ENCODE measurements at regions not wholly inside any gene's neighbourhood (a gene's known extent, or its start where the extent isn't known, plus 50 kb on each side); places are given as distances from the start of the nearest gene placed in this dataset.
"Not testable (repeated sequence)": the region's sequence is repeated elsewhere in the genome, so short reads cannot be mapped to it uniquely, and the experiment has no call there.

GRCh38 chr2:137913648-137914047, 50.6 kb upstream of the HNMT start:
- not testable (repeated sequence) for TF ChIP-seq CTCF (IDR thresholded peaks at IDR 0.05; ENCODE audit: low read length); EZH2 (IDR thresholded peaks at IDR 0.05; ENCODE audit: borderline replicate concordance, low read length)

All from OCI-LY1 (cell line).